Mesothelial cell of epicardium (in vitro differentiated cells): ENCODE measurements at regions not wholly inside any gene's neighbourhood (a gene's known extent, or its start where the extent isn't known, plus 50 kb on each side); places are given as distances from the start of the nearest gene placed in this dataset.

Experiments used
- DNase-seq, 2 experiments: peaks; one replicate each; pipeline ENCODE4 v3.0.0; 2021; ENCODE audit warnings: low spot score in 2 of 2; ENCODE audit not compliant: unreplicated experiment in 2 of 2
- H3K27ac Mint-ChIP-seq: 2 replicates; pipeline ENCODE4 v1.8.0; 2021; ENCODE audit warnings: mixed read lengths
- H3K27me3 Mint-ChIP-seq: 2 replicates; pipeline ENCODE4 v1.8.0; 2021; ENCODE audit warnings: low read depth, mixed read lengths
- H3K36me3 Mint-ChIP-seq: 2 replicates; pipeline ENCODE4 v1.8.0; 2021; ENCODE audit warnings: mixed read lengths
- H3K4me1 Mint-ChIP-seq: 2 replicates; pipeline ENCODE4 v1.8.0; 2021; ENCODE audit warnings: mixed read lengths
- H3K4me3 Mint-ChIP-seq: 2 replicates; pipeline ENCODE4 v1.8.0; 2021; ENCODE audit warnings: mild to moderate bottlenecking, moderate library complexity, mixed read lengths
- H3K9me3 Mint-ChIP-seq: 2 replicates; pipeline ENCODE4 v1.8.0; 2021; ENCODE audit warnings: mixed read lengths
- TF ChIP-seq, protein P1 (sequence below): fragments of 200-600 bp; sonication (generic); IDR thresholded peaks from one replicate; pipeline ENCODE4 v1.5.0; 2021; ENCODE audit warnings: antibody characterized with exemption; ENCODE audit not compliant: unreplicated experiment

DNA sequence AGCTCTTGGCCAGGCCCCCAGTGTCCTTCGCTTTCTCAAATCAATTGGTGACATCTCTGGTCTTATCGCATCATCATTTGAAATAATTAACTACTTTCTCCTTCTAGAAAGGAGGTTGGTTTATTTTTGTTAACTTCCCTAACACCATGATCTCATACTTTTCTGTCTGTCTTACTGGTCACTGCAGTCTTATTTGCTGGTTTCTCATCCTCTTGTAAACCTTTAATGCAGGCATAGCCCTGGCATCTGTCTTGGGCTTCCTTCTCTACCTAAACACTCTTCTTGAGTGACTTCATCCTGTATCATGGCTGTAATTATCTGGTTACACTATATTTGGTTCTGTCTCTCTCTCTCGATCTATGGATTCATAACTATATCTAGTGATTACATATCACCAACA is 152.8 kb downstream of the CYSLTR2 start:
- H3K9me3 Mint-ChIP-seq: peaks cover 12% of the 10 kb centered on the region
- H3K36me3 Mint-ChIP-seq: no peaks in the 10 kb centered on the region
- no peaks in the 10 kb centered on the region for H3K4me1 Mint-ChIP-seq
- H3K27ac Mint-ChIP-seq: no peak overlapping the region
- no peaks in the 10 kb centered on the region for H3K27me3 Mint-ChIP-seq
- H3K4me3 Mint-ChIP-seq: no peak overlapping the region
- DNase-seq: no peak
- TF ChIP-seq, protein P1, sequence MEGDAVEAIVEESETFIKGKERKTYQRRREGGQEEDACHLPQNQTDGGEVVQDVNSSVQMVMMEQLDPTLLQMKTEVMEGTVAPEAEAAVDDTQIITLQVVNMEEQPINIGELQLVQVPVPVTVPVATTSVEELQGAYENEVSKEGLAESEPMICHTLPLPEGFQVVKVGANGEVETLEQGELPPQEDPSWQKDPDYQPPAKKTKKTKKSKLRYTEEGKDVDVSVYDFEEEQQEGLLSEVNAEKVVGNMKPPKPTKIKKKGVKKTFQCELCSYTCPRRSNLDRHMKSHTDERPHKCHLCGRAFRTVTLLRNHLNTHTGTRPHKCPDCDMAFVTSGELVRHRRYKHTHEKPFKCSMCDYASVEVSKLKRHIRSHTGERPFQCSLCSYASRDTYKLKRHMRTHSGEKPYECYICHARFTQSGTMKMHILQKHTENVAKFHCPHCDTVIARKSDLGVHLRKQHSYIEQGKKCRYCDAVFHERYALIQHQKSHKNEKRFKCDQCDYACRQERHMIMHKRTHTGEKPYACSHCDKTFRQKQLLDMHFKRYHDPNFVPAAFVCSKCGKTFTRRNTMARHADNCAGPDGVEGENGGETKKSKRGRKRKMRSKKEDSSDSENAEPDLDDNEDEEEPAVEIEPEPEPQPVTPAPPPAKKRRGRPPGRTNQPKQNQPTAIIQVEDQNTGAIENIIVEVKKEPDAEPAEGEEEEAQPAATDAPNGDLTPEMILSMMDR: no peak

DNA sequence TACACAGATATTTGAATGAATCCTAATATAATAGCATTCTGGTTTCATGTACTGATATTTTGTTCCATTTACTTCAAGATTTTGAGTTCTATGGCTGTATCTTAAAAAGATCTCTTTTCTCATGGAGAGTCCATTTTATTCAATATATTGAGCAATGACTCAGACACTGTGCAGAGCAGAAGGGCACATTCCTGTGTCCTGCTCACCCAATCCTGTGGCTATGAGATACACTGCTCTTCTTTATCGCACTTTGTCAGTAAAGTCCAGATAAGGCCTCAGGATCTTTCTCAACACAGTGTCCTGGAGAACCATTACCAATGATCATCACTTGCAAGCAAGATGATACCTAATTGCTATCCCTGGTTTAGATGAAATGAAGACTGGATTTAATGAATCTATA is 155.0 kb downstream of the CYSLTR2 start:
- TF ChIP-seq, protein P1: no peak
- Mint-ChIP-seq H3K36me3 (no peaks in the 10 kb centered on the region), H3K4me3 (no peak overlapping the region), H3K9me3 (peaks cover 16% of the 10 kb centered on the region), H3K4me1 (no peaks in the 10 kb centered on the region), H3K27me3 (no peaks in the 10 kb centered on the region), H3K27ac (no peak overlapping the region)
- no peak for DNase-seq

DNA sequence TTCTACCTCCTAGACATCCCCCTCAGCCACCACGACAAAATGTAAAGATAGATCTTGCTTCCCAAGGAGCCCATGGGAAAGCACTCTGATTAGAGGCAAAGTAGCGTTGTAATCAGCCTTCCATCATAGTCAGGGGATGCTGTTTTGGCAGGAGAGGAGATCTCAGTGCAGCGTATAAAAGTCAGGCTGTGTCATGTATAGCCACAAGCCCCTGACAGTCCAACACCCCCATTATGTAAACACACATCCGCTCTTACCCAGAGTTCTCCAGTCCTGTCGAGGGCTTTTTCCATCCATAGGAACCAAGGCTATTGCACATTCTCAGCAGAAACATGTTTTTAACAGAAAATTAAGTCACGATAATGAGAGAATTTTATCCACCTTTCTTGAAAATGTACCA is 156.3 kb downstream of the CYSLTR2 start:
- Mint-ChIP-seq H3K27ac (no peak overlapping the region), H3K9me3 (peaks cover 9% of the 10 kb centered on the region), H3K36me3 (no peaks in the 10 kb centered on the region), H3K27me3 (no peaks in the 10 kb centered on the region), H3K4me1 (no peaks in the 10 kb centered on the region), H3K4me3 (no peak overlapping the region)
- TF ChIP-seq, protein P1: no peak
- DNase-seq: no peak

DNA sequence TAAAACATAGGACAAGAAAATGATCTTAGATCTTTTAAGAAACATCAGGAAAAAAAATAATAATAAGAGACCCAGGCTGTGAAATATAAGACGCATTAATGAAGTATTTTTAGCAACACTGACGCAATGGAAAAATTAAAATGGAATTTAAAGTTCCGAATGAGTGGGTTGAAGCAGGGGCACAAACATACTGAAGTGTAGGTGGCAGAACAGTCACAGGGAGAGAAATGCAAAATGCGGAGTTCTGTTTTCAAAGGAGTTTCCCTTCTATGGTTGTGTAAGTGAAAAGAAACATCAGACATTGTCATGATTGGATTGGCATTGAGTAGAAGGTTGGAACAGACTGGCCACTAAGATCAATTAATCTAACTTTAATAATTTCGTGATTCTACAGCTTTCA is 159.8 kb downstream of the CYSLTR2 start:
- no peak overlapping the region for H3K4me3 Mint-ChIP-seq
- no peaks in the 10 kb centered on the region for H3K27me3 Mint-ChIP-seq
- H3K9me3 Mint-ChIP-seq: peaks cover 9% of the 10 kb centered on the region
- H3K27ac Mint-ChIP-seq: no peak overlapping the region
- peaks cover 15% of the 10 kb centered on the region for H3K4me1 Mint-ChIP-seq
- no peaks in the 10 kb centered on the region for H3K36me3 Mint-ChIP-seq
- DNase-seq: no peak
- TF ChIP-seq, protein P1: no peak

DNA sequence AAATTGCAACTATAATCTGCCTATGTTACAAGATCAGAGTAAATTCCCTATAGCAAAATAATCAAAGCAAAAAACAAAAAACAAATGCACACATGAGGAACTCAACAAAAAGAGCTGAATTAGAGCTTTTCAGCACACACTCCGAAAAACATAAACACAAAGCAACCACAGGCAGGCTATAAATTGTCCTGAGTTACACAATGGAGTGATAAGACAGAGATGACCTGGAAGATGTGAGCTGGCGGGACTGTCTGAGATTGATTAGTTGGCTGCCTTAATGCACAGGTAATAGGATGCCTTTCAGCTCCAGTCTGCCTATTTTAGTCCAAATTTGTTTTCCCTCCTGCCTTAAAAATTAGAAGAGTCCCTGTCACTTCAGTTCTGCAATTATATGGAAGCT is 159.0 kb upstream of the FNDC3A start:
- DNase-seq: no peak
- Mint-ChIP-seq H3K27me3 (no peaks in the 10 kb centered on the region), H3K4me1 (peaks cover 17% of the 10 kb centered on the region), H3K27ac (no peak overlapping the region), H3K36me3 (no peaks in the 10 kb centered on the region), H3K4me3 (no peak overlapping the region), H3K9me3 (peaks cover 9% of the 10 kb centered on the region)
- TF ChIP-seq, protein P1: no peak

DNA sequence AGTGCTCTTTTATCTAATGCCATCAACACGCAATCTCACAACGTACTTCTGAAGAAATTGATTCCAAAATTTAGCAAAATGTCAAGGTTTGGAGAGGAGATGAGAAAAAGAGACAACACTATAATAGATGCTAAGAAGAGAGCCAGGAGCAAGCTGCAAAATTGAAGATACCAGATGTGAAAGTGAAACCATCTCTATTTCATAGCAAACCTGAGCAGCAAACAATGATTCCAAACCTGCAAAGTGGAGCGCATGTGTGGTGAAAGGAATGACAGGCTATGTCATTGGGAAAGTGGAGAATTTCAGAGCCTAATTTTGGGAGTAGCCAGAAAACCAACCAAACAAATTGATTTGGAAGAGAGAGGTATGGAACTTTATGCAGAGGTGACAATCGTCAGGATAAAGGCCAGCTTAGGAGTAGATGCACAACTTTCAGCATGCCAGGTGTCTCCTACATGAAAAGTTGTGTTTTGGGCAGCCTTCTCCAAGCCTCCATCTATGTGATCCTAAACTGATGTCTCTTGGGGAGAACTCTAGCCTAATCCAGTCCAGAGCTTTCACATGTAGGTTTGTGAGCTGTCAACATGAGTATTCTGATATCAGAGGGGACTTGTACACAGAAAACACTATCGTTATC is 158.4 kb upstream of the FNDC3A start:
- Mint-ChIP-seq H3K27ac (no peak overlapping the region), H3K9me3 (peaks cover 8% of the 10 kb centered on the region), H3K36me3 (no peaks in the 10 kb centered on the region), H3K4me3 (no peak overlapping the region), H3K27me3 (no peaks in the 10 kb centered on the region), H3K4me1 (peaks cover 17% of the 10 kb centered on the region)
- DNase-seq: no peak
- TF ChIP-seq, protein P1: no peak
